H9 (cell line): ENCODE measurements at regions not wholly inside any gene's neighbourhood (a gene's known extent, or its start where the extent isn't known, plus 50 kb on each side); places are given as distances from the start of the nearest gene placed in this dataset.

ENCODE experiments used
- DNase-seq: peaks from one replicate; pipeline ENCODE4 v3.0.0-alpha.2; 2017
- H2AFZ ChIP-seq: one replicate; pipeline ENCODE4 v1.6.1; 2013; ENCODE audit warnings: mild to moderate bottlenecking, low read length, control low read depth, moderate library complexity
- H2AK5ac ChIP-seq: 2 replicates; pipeline ENCODE4 v1.6.1; 2013; ENCODE audit warnings: low read length, control low read depth, mixed read lengths; ENCODE audit not compliant: insufficient read length
- H2BK120ac ChIP-seq: one replicate; pipeline ENCODE4 v1.6.1; 2013; ENCODE audit warnings: low read depth, mild to moderate bottlenecking, low read length, control low read depth, inconsistent platforms; ENCODE audit not compliant: poor library complexity, severe bottlenecking
- H2BK12ac ChIP-seq: 2 replicates; pipeline ENCODE4 v1.6.1; 2013; ENCODE audit warnings: low read length, control low read depth, mixed read lengths, low read depth; ENCODE audit not compliant: insufficient read length
- H2BK15ac ChIP-seq: 2 replicates; pipeline ENCODE4 v1.6.1; 2013; ENCODE audit warnings: low read depth, low read length, control low read depth
- H2BK20ac ChIP-seq: one replicate; pipeline ENCODE4 v1.6.1; 2013; ENCODE audit warnings: low read depth, mild to moderate bottlenecking, low read length, control low read depth, inconsistent platforms; ENCODE audit not compliant: poor library complexity, severe bottlenecking
- H2BK5ac ChIP-seq: 2 replicates; pipeline ENCODE4 v1.6.1; 2013; ENCODE audit warnings: low read length, control low read depth, mixed read lengths; ENCODE audit not compliant: insufficient read length
- H3K14ac ChIP-seq: 2 replicates; pipeline ENCODE4 v1.6.1; 2013; ENCODE audit warnings: low read length, control low read depth; ENCODE audit not compliant: insufficient read depth
- H3K18ac ChIP-seq: 2 replicates; pipeline ENCODE4 v1.6.1; 2013; ENCODE audit warnings: low read depth, mild to moderate bottlenecking, mixed read lengths, low read length, control low read depth; ENCODE audit not compliant: insufficient read length
- H3K23ac ChIP-seq: 2 replicates; pipeline ENCODE4 v1.6.1; 2013; ENCODE audit warnings: low read length, control low read depth, mixed read lengths, low read depth; ENCODE audit not compliant: insufficient read length
- H3K23me2 ChIP-seq: 2 replicates; pipeline ENCODE4 v1.6.1; 2013; ENCODE audit warnings: low read depth, mild to moderate bottlenecking, mixed read lengths, low read length, control low read depth; ENCODE audit not compliant: insufficient read length, poor library complexity, severe bottlenecking
- H3K27ac ChIP-seq: 2 replicates; pipeline ENCODE4 v1.5.1; 2013; ENCODE audit warnings: low read length, control low read depth, mixed read lengths, low read depth; ENCODE audit not compliant: insufficient read length
- H3K27me3 ChIP-seq: 2 replicates; pipeline ENCODE4 v1.6.1; 2013; ENCODE audit warnings: low read length, control low read depth, inconsistent platforms; ENCODE audit not compliant: insufficient read depth
- H3K4ac ChIP-seq: 2 replicates; pipeline ENCODE4 v1.6.1; 2013; ENCODE audit warnings: low read depth, mild to moderate bottlenecking, control low read depth, inconsistent platforms, low read length, moderate library complexity
- H3K4me1 ChIP-seq: 2 replicates; pipeline ENCODE4 v1.6.1; 2013; ENCODE audit warnings: low read length, control low read depth, inconsistent platforms; ENCODE audit not compliant: insufficient read depth
- H3K4me2 ChIP-seq: 2 replicates; pipeline ENCODE4 v1.6.1; 2013; ENCODE audit warnings: low read length, control low read depth, mixed read lengths; ENCODE audit not compliant: insufficient read length, insufficient read depth
- H3K56ac ChIP-seq: 2 replicates; pipeline ENCODE4 v1.6.1; 2013; ENCODE audit warnings: low read depth, mild to moderate bottlenecking, mixed read lengths, low read length, control low read depth; ENCODE audit not compliant: insufficient read length
- H3K79me1 ChIP-seq: 2 replicates; pipeline ENCODE4 v1.6.1; 2013; ENCODE audit warnings: low read depth, mild to moderate bottlenecking, moderate library complexity, low read length, control low read depth, inconsistent platforms; ENCODE audit not compliant: insufficient read depth, poor library complexity, severe bottlenecking
- H3K79me2 ChIP-seq: 2 replicates; pipeline ENCODE4 v1.6.1; 2013; ENCODE audit warnings: low read length, control low read depth, inconsistent platforms; ENCODE audit not compliant: insufficient read depth
- H3K9ac ChIP-seq: 2 replicates; pipeline ENCODE4 v1.6.1; 2013; ENCODE audit warnings: low read length, control low read depth, mixed read lengths; ENCODE audit not compliant: insufficient read length; ENCODE audit errors: extremely low read depth
- H3K9me3 ChIP-seq: one replicate; pipeline ENCODE4 v1.6.1; 2013; ENCODE audit warnings: low read depth, low read length, inconsistent platforms; ENCODE audit not compliant: control insufficient read depth
- H3T11ph ChIP-seq: one replicate; pipeline ENCODE4 v1.6.1; 2013; ENCODE audit warnings: mild to moderate bottlenecking, low read length, control low read depth, inconsistent platforms
- H4K20me1 ChIP-seq: one replicate; pipeline ENCODE4 v1.6.1; 2013; ENCODE audit not compliant: control insufficient read depth, insufficient read length, insufficient read depth
- H4K5ac ChIP-seq: 2 replicates; pipeline ENCODE4 v1.6.1; 2013; ENCODE audit warnings: low read depth, mild to moderate bottlenecking, mixed read lengths, low read length, control low read depth; ENCODE audit not compliant: insufficient read length
- H4K8ac ChIP-seq: replicated peaks from 2 replicates; pipeline ENCODE4 v1.6.1; 2013; ENCODE audit warnings: low read length, control low read depth, mixed read lengths, low read depth; ENCODE audit not compliant: insufficient read length
- H4K91ac ChIP-seq: 2 replicates; pipeline ENCODE4 v1.6.1; 2013; ENCODE audit warnings: low read depth, mild to moderate bottlenecking, moderate library complexity, mixed read lengths, low read length, control low read depth; ENCODE audit not compliant: insufficient read length
- H3K27ac Mint-ChIP-seq, 3 experiments: 2 replicates in 2 of 3; 3 replicates in 1 of 3; pipeline ENCODE4 v1.8.0; 2020 to 2021; ENCODE audit warnings: mixed read lengths in 3 of 3, mild to moderate bottlenecking in 1 of 3, moderate library complexity in 1 of 3
- H3K27me3 Mint-ChIP-seq: 2 replicates; pipeline ENCODE4 v1.8.0; 2021; ENCODE audit warnings: low read depth, mild to moderate bottlenecking, moderate library complexity, mixed read lengths
- H3K36me3 Mint-ChIP-seq, 3 experiments: 2 replicates in 2 of 3; 3 replicates in 1 of 3; pipeline ENCODE4 v1.8.0; 2020 to 2021; ENCODE audit warnings: low read depth in 3 of 3, mixed read lengths in 3 of 3; ENCODE audit not compliant: insufficient read depth in 1 of 3
- H3K4me1 Mint-ChIP-seq, 2 experiments: 2 replicates each; pipeline ENCODE4 v1.8.0; 2020; ENCODE audit warnings: mixed read lengths in 2 of 2
- H3K4me3 Mint-ChIP-seq, 2 experiments: 2 replicates in 1 of 2; 3 replicates in 1 of 2; pipeline ENCODE4 v1.8.0; 2020 to 2021; ENCODE audit warnings: mild to moderate bottlenecking in 2 of 2, mixed read lengths in 2 of 2, moderate library complexity in 1 of 2
- H3K9me3 Mint-ChIP-seq, 2 experiments: 2 replicates in 1 of 2; 3 replicates in 1 of 2; pipeline ENCODE4 v1.8.0; 2020; ENCODE audit warnings: mild to moderate bottlenecking in 2 of 2, mixed read lengths in 2 of 2, moderate library complexity in 1 of 2
- whole genome bisulfite sequencing: extraction: QIAGEN DNeasy Blood & Tissue Kit; methylation state at CpG from one replicate; pipeline ENCODE4 v1.1.7; 2013; ENCODE audit warnings: missing lambda C conversion rate, low lambda C conversion rate, mixed read lengths; ENCODE audit not compliant: insufficient read length; ENCODE audit errors: extremely low coverage; 5-methylcytosine and 5-hydroxymethylcytosine counted together
- TF ChIP-seq, protein P1 (sequence below): fragments of 200-600 bp; sonication (generic); conservative IDR thresholded peaks from 3 replicates; pipeline ENCODE4 v1.8.0; 2021; ENCODE audit warnings: antibody characterized with exemption, mild to moderate bottlenecking

GRCh38 chr1:199155166-199156019 is 516.6 kb downstream of the PTPRC start:
- no peak overlapping the region for H2BK120ac ChIP-seq
- H2BK15ac ChIP-seq: no peak overlapping the region
- H4K20me1 ChIP-seq: no peaks in the 10 kb centered on the region
- H3K23ac ChIP-seq: no peak overlapping the region
- H3K18ac ChIP-seq: no peak overlapping the region
- no peak for DNase-seq
- H4K5ac ChIP-seq: no peak overlapping the region
- H3K9me3 Mint-ChIP-seq: no peaks in the 10 kb centered on the region
- no peak overlapping the region for H3K4me2 ChIP-seq
- H3K56ac ChIP-seq: no peak overlapping the region
- H4K8ac ChIP-seq: no peak overlapping the region
- H3K79me2 ChIP-seq: no peaks in the 10 kb centered on the region
- H3K4me1 Mint-ChIP-seq: peaks cover 23 to 25% of the 10 kb centered on the region in 2 experiments
- no peak overlapping the region for H3K27ac Mint-ChIP-seq
- no peak overlapping the region for H2BK5ac ChIP-seq
- H3K4ac ChIP-seq: no peak overlapping the region
- no peak overlapping the region for H3K27ac ChIP-seq
- no peak overlapping the region for H2AFZ ChIP-seq
- H3K23me2 ChIP-seq: no peaks in the 10 kb centered on the region
- H3K27me3 ChIP-seq: no peaks in the 10 kb centered on the region
- H2BK20ac ChIP-seq: no peak overlapping the region
- no peak overlapping the region for H3K4me3 Mint-ChIP-seq
- peaks cover 3% of the 10 kb centered on the region; the same call in 1 of the 2 replicates for H3K4me1 ChIP-seq
- no CpG with 5 or more reads among the region's 3 CpGs for WGBS
- no peak overlapping the region for H4K91ac ChIP-seq
- H2BK12ac ChIP-seq: no peak overlapping the region
- no peaks in the 10 kb centered on the region for H3K27me3 Mint-ChIP-seq
- H3K14ac ChIP-seq: no peak overlapping the region
- TF ChIP-seq, protein P1, sequence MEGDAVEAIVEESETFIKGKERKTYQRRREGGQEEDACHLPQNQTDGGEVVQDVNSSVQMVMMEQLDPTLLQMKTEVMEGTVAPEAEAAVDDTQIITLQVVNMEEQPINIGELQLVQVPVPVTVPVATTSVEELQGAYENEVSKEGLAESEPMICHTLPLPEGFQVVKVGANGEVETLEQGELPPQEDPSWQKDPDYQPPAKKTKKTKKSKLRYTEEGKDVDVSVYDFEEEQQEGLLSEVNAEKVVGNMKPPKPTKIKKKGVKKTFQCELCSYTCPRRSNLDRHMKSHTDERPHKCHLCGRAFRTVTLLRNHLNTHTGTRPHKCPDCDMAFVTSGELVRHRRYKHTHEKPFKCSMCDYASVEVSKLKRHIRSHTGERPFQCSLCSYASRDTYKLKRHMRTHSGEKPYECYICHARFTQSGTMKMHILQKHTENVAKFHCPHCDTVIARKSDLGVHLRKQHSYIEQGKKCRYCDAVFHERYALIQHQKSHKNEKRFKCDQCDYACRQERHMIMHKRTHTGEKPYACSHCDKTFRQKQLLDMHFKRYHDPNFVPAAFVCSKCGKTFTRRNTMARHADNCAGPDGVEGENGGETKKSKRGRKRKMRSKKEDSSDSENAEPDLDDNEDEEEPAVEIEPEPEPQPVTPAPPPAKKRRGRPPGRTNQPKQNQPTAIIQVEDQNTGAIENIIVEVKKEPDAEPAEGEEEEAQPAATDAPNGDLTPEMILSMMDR: no peak
- H3K9me3 ChIP-seq: no peaks in the 10 kb centered on the region
- no peaks in the 10 kb centered on the region for H3K36me3 Mint-ChIP-seq
- H2AK5ac ChIP-seq: no peak overlapping the region
- no peaks in the 10 kb centered on the region for H3K79me1 ChIP-seq
- no peak overlapping the region for H3K9ac ChIP-seq
- H3T11ph ChIP-seq: no peak overlapping the region
